HG03066 (cell line): ENCODE measurements at regions not wholly inside any gene's neighbourhood (a gene's known extent, or its start where the extent isn't known, plus 50 kb on each side); places are given as distances from the start of the nearest gene placed in this dataset.
A peak's percentile ranks its signal among the peaks of the same experiment; 100 is the strongest.

Experiments
- ATAC-seq: cut with Tn5 transposase; IDR thresholded peaks from one replicate; pipeline ENCODE4 v1.9.1; 2021; ENCODE audit warnings: low read depth; ENCODE audit not compliant: unreplicated experiment

DNA sequence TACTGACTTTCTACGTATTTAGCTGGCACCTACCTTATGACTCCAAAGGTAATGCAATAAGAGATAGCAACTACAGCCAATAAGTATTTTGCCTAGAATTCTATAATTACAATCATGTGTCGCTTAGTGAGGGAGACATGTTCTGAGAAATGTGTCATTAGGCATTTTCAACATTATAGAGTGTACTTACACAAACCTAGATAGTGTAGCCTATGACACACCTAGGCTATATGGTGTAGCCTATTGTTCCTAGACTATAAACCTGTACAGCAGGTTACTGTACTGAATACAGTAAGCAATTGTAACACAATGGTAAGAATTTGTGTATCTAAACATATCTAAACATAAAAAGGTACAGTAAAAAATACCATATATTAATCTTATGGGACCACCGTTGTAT, 363.4 kb upstream of the DPH6 start:
- no peak for ATAC-seq

DNA sequence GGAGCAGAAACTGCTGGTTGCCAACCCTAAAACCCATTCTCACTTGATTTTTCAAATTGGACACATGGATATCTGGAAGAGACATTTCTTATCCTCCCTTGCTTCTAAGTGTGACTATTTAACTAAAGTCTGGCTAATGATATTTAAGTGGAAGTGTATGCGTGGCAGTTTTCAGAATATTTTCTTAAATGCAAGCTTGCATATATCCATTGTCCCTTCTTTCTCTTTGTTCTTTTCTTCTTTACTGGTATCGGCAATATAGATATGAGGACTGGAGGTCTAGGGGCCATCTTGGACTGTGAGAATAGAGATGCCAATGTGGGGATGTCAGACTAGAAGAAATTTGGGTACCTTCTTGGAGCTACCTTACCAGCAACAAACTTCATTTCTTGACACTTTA, 364.3 kb upstream of the DPH6 start:
- no peak for ATAC-seq

DNA sequence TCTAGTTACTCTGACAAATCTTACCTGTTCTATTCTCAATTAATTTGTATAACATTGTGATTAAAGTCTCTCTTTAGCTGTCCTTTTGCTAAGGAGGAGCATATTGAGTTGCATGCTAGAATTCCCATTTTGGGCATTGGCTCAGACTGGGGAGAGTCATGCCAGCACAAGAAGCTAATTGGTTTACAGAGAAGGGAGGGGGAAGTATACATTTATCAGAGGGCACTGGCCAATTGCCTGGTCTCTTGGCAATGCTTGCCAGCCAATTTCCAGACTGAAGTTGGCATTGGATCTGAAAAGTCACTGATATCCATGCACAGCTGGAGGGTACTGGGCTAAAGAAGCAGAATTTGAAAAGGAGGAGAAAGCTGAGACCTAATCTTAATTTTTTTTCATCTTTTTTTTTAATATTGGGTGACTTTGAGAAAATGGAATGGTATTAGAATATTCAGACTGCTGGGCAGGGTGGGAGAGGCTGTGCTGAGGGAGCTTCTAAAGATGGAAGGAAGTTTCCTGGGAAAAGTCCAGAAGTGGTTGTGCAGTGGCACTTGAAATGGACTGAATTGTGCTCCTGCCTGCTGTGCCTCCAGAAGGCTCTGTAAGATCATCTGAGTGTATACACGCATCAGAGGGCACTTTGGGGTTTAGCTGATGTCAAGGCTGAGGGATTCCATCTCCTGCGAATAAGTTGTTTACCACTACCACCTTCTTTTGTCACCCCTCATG, 365.2 kb upstream of the DPH6 start:
- no peak for ATAC-seq

- ATAC-seq: no peak
Observed at GRCh38 chr15:35912196-35912595, 366.2 kb upstream of the DPH6 start.

GRCh38 chr15:35914573-35914972, 368.6 kb upstream of the DPH6 start:
- no peak for ATAC-seq

- ATAC-seq: no peak
Observed at GRCh38 chr15:35921046-35921445, 375.1 kb upstream of the DPH6 start.

DNA sequence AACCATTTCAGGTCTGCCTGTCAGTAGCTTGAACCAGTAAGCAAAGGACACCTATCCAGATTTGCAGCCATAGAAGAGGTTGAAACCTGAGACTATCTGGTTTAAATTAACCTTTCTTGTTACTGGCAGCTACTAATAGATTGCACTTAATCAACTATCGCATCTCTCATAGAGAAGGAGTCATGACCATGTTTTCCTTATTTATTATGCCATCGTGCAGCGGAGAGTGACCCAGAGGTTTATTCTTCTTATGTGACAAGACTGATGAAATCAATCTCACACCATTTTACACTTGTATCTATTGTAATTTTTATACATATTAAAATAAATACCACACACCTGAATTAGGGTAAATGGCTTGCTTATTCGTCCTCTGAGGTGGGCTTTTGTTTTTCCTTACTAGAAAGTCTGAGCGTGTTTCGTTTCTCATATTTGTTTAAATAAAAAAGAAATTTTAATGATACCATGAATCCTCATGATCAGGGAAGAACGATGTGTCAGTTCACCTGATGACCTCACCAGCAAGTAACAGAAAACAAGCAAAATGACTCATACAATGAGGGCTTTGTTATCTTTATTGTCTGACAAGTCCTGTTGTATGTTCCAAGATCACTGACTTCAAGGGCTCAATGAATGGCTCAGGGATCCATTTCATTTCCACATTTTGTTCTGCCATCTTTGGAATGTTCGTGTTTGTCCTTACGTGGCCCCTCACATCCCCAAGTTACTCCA, 379.5 kb upstream of the DPH6 start:
- no peak for ATAC-seq

- ATAC-seq: no peak
Observed at GRCh38 chr15:35926007-35926380, 380.0 kb upstream of the DPH6 start.

- no peak for ATAC-seq
Observed at GRCh38 chr15:35928847-35929246, 382.9 kb upstream of the DPH6 start.

GRCh38 chr15:35929740-35930444, 383.9 kb upstream of the DPH6 start:
- ATAC-seq: peak; percentile 69

GRCh38 chr15:35931799-35932341, 385.9 kb upstream of the DPH6 start:
- ATAC-seq: no peak

DNA sequence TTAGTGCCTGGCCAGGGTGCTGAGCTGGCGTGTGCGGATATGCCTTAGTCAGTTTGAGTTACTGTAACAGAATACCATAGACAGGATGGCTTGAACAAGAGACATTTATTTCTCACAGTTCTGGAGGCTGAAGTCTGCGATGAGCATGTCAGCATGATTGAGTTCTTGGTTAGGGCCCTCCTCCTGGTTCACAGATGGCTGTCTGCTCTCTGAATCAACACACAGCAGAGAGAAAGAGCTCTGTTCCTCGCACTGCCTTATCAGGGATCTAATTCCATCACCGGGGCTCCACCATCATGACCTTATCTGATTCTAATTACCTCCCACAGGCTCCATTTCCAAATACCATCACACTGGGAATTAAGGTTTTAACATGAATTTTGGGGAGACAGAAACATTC, 386.6 kb upstream of the DPH6 start:
- ATAC-seq: no peak

- no peak for ATAC-seq
Observed at GRCh38 chr15:35933531-35933930, 387.6 kb upstream of the DPH6 start.

GRCh38 chr15:35934383-35935049, 388.6 kb upstream of the DPH6 start:
- ATAC-seq: no peak

GRCh38 chr15:35936284-35936683, 390.3 kb upstream of the DPH6 start:
- ATAC-seq: no peak

GRCh38 chr15:35937380-35937779, 391.4 kb upstream of the DPH6 start:
- no peak for ATAC-seq

DNA sequence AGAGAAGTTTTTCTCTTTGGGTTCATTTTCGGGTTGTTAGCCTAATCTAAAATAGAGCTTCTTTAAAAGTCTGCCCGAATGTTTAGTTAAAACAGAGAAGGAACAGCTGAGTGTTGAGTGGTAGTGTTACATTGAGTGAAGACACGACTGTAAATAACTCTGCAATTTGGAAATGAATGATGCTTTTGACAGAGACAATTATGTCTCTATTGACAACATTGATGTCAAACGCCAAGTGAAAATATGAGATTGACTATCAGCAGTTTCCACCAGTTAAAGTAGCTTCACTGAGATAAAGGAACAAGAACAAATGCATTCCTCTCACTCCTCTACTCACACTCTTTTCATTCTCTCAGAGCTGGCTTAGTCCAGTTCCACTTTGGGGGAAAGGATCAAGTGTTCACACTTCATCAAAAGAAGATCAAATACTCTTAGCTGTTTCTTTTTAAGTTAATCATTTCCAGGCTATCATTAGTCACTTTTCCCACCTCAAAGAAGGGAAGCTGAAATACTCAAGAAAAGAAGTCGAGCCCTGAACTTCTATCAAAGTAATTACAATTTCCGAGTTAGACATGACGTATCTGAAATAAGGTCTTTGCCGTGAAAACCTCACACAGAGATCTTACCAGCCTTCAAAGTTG, 399.1 kb upstream of the DPH6 start:
- ATAC-seq: no peak

GRCh38 chr15:35953424-35953823, 407.5 kb upstream of the DPH6 start:
- ATAC-seq: no peak

GRCh38 chr15:35956056-35956455, 410.1 kb upstream of the DPH6 start:
- ATAC-seq: no peak

DNA sequence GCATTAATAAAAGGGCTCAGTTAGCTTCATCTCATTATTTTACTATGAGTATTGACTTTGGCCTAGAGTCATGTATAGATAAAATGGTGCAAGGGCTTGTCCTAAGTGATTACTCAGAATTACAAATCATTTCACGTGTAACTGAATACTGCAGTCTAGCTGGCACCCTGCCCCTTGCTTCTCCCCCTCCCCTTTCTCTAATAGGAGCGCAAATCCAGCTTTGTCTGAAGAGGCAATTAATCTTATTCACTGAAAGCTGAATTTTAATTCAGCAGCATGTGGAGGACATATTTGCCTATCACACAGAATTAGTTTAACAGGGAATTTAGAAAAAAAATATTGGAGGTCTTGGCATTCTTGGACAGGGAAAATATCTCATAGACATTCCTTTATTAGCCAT, 412.1 kb upstream of the DPH6 start:
- no peak for ATAC-seq
